A549 (cell line): ENCODE measurements at regions not wholly inside any gene's neighbourhood (a gene's known extent, or its start where the extent isn't known, plus 50 kb on each side); places are given as distances from the start of the nearest gene placed in this dataset.
A peak's percentile ranks its signal among the peaks of the same experiment; 100 is the strongest.

Source experiments
- ATAC-seq, 2 experiments: fragments of 200-7000 bp in 1 of 2; fragments of >200 bp in 1 of 2; cut with Nextera tagmentation in 1 of 2; cut with Tn5 transposase in 1 of 2; 3 replicates each; pipeline versions ENCODE4 v1.8.0 to v1.9.1; 2018 to 2020; ENCODE audit warnings: mild to moderate bottlenecking in 1 of 2, moderate library complexity in 1 of 2
- CTCF ChIA-PET: fragments of 300-600 bp; sonication (Branson Sonifier 250); formaldehyde crosslinking; extraction: SDS; loops from one replicate; lab custom pipeline; 2021; ENCODE audit warnings: antibody characterized with exemption, inconsistent platforms; lab: Yijun Ruan, JAX
- POLR2A ChIA-PET: fragments of 350-600 bp; formaldehyde crosslinking; extraction: SDS; loops from one replicate; lab custom pipeline; 2021; ENCODE audit warnings: antibody characterized with exemption, inconsistent platforms; lab: Yijun Ruan, JAX
- DNase-seq, 2 experiments: peaks; one replicate each; pipeline versions ENCODE4 v3.0.0 to v3.0.0-alpha.2; 2011 to 2016; ENCODE audit warnings: low read depth in 1 of 2, low spot score in 1 of 2
- FAIRE-seq: peaks from 2 replicates; lab custom pipeline; 2011; peaks lifted over from hg19 to GRCh38; lab: Jason Lieb, UNC
- H3K27ac ChIP-seq, 2 experiments: fragments of >200 bp; sonication (Bioruptor Twin); formaldehyde crosslinking; 3 replicates each; pipeline ENCODE4 v1.5.1; 2016 to 2017
- H3K4me1 ChIP-seq: fragments of >200 bp; sonication (Bioruptor Twin); formaldehyde crosslinking; 3 replicates; pipeline ENCODE4 v1.6.1; 2016
- H3K4me2 ChIP-seq: fragments of >200 bp; sonication (Bioruptor Twin); formaldehyde crosslinking; 3 replicates; pipeline ENCODE4 v1.6.1; 2016
- H3K4me3 ChIP-seq: fragments of >200 bp; sonication (Bioruptor Twin); formaldehyde crosslinking; 3 replicates; pipeline ENCODE4 v1.5.1; 2016
- H3K9me3 ChIP-seq: fragments of >200 bp; sonication (Bioruptor Twin); formaldehyde crosslinking; 3 replicates; pipeline ENCODE4 v1.6.1; 2016
- BCL3 ChIP-seq: fragments of >200 bp; sonication (Bioruptor Twin); formaldehyde crosslinking; IDR thresholded peaks from 3 replicates; pipeline ENCODE4 v1.6.1; 2016
- BHLHE40 ChIP-seq: IDR thresholded peaks from 2 replicates; pipeline ENCODE4 v1.6.1; 2012; ENCODE audit warnings: low read depth, low read length, inconsistent platforms
- CBX8 ChIP-seq: fragments of 200-600 bp; sonication (generic); IDR thresholded peaks from 2 replicates; pipeline ENCODE4 v1.6.1; 2016
- CHD2 ChIP-seq: fragments of 150-350 bp; IDR thresholded peaks from 2 replicates; pipeline ENCODE4 v1.6.1; 2014; ENCODE audit warnings: low read length; ENCODE audit not compliant: partially characterized antibody
- CHD4 ChIP-seq: fragments of 200-600 bp; sonication (generic); IDR thresholded peaks from 2 replicates; pipeline ENCODE4 v1.6.1; 2016; ENCODE audit warnings: antibody characterized with exemption, mild to moderate bottlenecking, borderline replicate concordance
- FOXS1 ChIP-seq: fragments of 250-450 bp; sonication (Bioruptor Pico); IDR thresholded peaks from 2 replicates; pipeline ENCODE4 v1.5.0; 2020; ENCODE audit warnings: mild to moderate bottlenecking, moderate library complexity
- HEYL ChIP-seq: fragments of 250-450 bp; sonication (Bioruptor Pico); IDR thresholded peaks from 2 replicates; pipeline ENCODE4 v1.8.0; 2021; ENCODE audit warnings: mild to moderate bottlenecking, moderate library complexity
- HMGXB4 ChIP-seq: fragments of 250-450 bp; sonication (Bioruptor Pico); IDR thresholded peaks from 2 replicates; pipeline ENCODE4 v1.5.0; 2021; ENCODE audit warnings: mild to moderate bottlenecking, moderate library complexity, borderline replicate concordance
- HOXA7 ChIP-seq: fragments of 250-450 bp; sonication (Bioruptor Pico); IDR thresholded peaks from 2 replicates; pipeline ENCODE4 v1.5.0; 2020; ENCODE audit warnings: mild to moderate bottlenecking, moderate library complexity
- KDM1A ChIP-seq: fragments of 200-600 bp; sonication (generic); IDR thresholded peaks from 2 replicates; pipeline ENCODE4 v1.6.1; 2016; ENCODE audit warnings: low read depth, mild to moderate bottlenecking
- MAFK ChIP-seq: fragments of 450-650 bp; IDR thresholded peaks from 2 replicates; pipeline ENCODE4 v1.6.1; 2014; ENCODE audit not compliant: partially characterized antibody
- POLR2A ChIP-seq: IDR thresholded peaks from 2 replicates; pipeline ENCODE4 v1.6.1; 2012; ENCODE audit warnings: mild to moderate bottlenecking, low read length
- RAD21 ChIP-seq, 2 experiments: fragments of >200 bp in 1 of 2; sonication (Bioruptor Twin) in 1 of 2; formaldehyde crosslinking in 1 of 2; IDR thresholded peaks in 1 of 2; conservative IDR thresholded peaks in 1 of 2; 2 replicates in 1 of 2; 3 replicates in 1 of 2; pipeline ENCODE4 v1.6.1; 2012 to 2018; ENCODE audit warnings: inconsistent platforms in 1 of 2
- RARB ChIP-seq: fragments of 250-450 bp; sonication (Bioruptor Pico); IDR thresholded peaks from 2 replicates; pipeline ENCODE4 v1.8.0; 2021; ENCODE audit warnings: mild to moderate bottlenecking, moderate library complexity
- RCOR1 ChIP-seq: fragments of 150-350 bp; IDR thresholded peaks from 2 replicates; pipeline ENCODE4 v1.6.1; 2014; ENCODE audit warnings: antibody characterized with exemption, low read length, low read depth
- REST ChIP-seq: fragments of 200-600 bp; sonication (generic); IDR thresholded peaks from 2 replicates; pipeline ENCODE4 v1.6.1; 2016; ENCODE audit warnings: antibody characterized with exemption, mild to moderate bottlenecking, moderate library complexity
- SREBF2 ChIP-seq: fragments of 450-650 bp; IDR thresholded peaks from 2 replicates; pipeline ENCODE4 v1.6.1; 2014; ENCODE audit warnings: mild to moderate bottlenecking, moderate library complexity
- TFCP2L1 ChIP-seq: fragments of 250-450 bp; sonication (Bioruptor Pico); IDR thresholded peaks from 2 replicates; pipeline ENCODE4 v1.5.0; 2021; ENCODE audit warnings: mild to moderate bottlenecking
- ZC3H11A ChIP-seq: fragments of 450-650 bp; IDR thresholded peaks from 2 replicates; pipeline ENCODE4 v1.6.1; 2014; ENCODE audit warnings: antibody characterized with exemption, mild to moderate bottlenecking
- WGBS: methylation state at CpG from one replicate; pipeline ENCODE4 v1.1.6; 2017; ENCODE audit errors: missing lambda C conversion rate; 5-methylcytosine and 5-hydroxymethylcytosine counted together

GRCh38 chr4:60840020-60840419 lies 360.1 kb upstream of the ADGRL3 start (continued):
- TF ChIP-seq REST (no peak), SREBF2 (no peak), RARB (no peak), POLR2A (no peak), BHLHE40 (no peak), BCL3 (no peak), RAD21 (conservative IDR thresholded peaks at IDR 0.05 in 1 of 2, IDR thresholded peaks at IDR 0.05 in 1 of 2) (no peak)

- WGBS = 35% methylated on average over 4 of the region's 4 CpGs
Observed at GRCh38 chr4:60846678-60847077, 353.4 kb upstream of the ADGRL3 start.

GRCh38 chr4:60847614-60848013 lies 352.5 kb upstream of the ADGRL3 start:
- ATAC-seq = no peak
- no peak overlapping the region for H3K27ac ChIP-seq

More at GRCh38 chr4:60846678-60847077, 353.4 kb upstream of the ADGRL3 start:
- H3K9me3 ChIP-seq = no peaks in the 10 kb centered on the region
- H3K4me2 ChIP-seq = no peak overlapping the region
- TF ChIP-seq MAFK (peak; percentile 5), HEYL (CRISPR knock-in tag) (no peak)
- FAIRE-seq = no peak
- no peak for ATAC-seq
- no peaks in the 10 kb centered on the region for H3K4me1 ChIP-seq
- CTCF ChIA-PET = no interaction called here
- no peak overlapping the region for H3K4me3 ChIP-seq
- POLR2A ChIA-PET = no interaction called here
- DNase-seq = no peak
- no peak overlapping the region for H3K27ac ChIP-seq

More at GRCh38 chr4:60847614-60848013, 352.5 kb upstream of the ADGRL3 start:
- WGBS = 4% methylated on average over 4 of the region's 4 CpGs
- Histone ChIP-seq H3K4me2 (no peak overlapping the region), H3K4me3 (no peak overlapping the region), H3K9me3 (no peaks in the 10 kb centered on the region), H3K4me1 (no peaks in the 10 kb centered on the region)
- FAIRE-seq (no peak), DNase-seq (no peak)
- POLR2A ChIA-PET = no interaction called here
- CTCF ChIA-PET = no interaction called here
- TF ChIP-seq BHLHE40 (no peak), HMGXB4 (no peak), HOXA7 (CRISPR knock-in tag) (no peak), CHD4 (no peak), TFCP2L1 (CRISPR knock-in tag) (no peak), SREBF2 (no peak), BCL3 (no peak), FOXS1 (CRISPR knock-in tag) (no peak), ZC3H11A (no peak), CHD2 (no peak), RAD21 (conservative IDR thresholded peaks at IDR 0.05 in 1 of 2, IDR thresholded peaks at IDR 0.05 in 1 of 2) (no peak), CBX8 (no peak), RCOR1 (no peak), KDM1A (no peak)
